Breast epithelium (tissue), 4 donors: ENCODE measurements at regions not wholly inside any gene's neighbourhood (a gene's known extent, or its start where the extent isn't known, plus 50 kb on each side); places are given as distances from the start of the nearest gene placed in this dataset.

Experiments used
- DNase-seq, 2 donors: peaks; one replicate each; pipeline ENCODE4 v3.0.0-alpha.2; 2019; ENCODE audit warnings: low spot score in 2 of 2
- H3K27ac ChIP-seq, 2 donors: fragments of 200-600 bp; sonication (generic) in 1 of 2; one replicate each; pipeline ENCODE4 v1.5.1; 2016 to 2019; ENCODE audit warnings: mild to moderate bottlenecking in 1 of 2
- H3K27me3 ChIP-seq, 2 donors: fragments of 200-600 bp; sonication (generic) in 1 of 2; one replicate each; pipeline versions ENCODE4 v1.5.1 to v1.6.0; 2017 to 2019; ENCODE audit warnings: control low read depth in 1 of 2, mild to moderate bottlenecking in 1 of 2
- H3K36me3 ChIP-seq: fragments of 200-600 bp; one replicate; pipeline ENCODE4 v1.5.1; 2019
- H3K4me1 ChIP-seq, 2 donors: fragments of 200-600 bp; sonication (generic); one replicate each; pipeline ENCODE4 v1.5.1; 2016 to 2019; ENCODE audit warnings: control low read depth in 1 of 2
- H3K4me3 ChIP-seq, 3 donors: fragments of 200-600 bp; sonication (generic); 1 replicate in 2 of 3; 2 replicates in 1 of 3; pipeline ENCODE4 v1.5.1; 2016 to 2019; ENCODE audit warnings: mild to moderate bottlenecking in 3 of 3, moderate library complexity in 2 of 3
- H3K9me3 ChIP-seq, 2 donors: fragments of 200-600 bp; sonication (generic) in 1 of 2; one replicate each; pipeline ENCODE4 v1.5.1; 2016 to 2019; ENCODE audit warnings: control low read depth in 1 of 2
- CTCF ChIP-seq, 3 donors: fragments of 450-650 bp; IDR thresholded peaks; one replicate each; pipeline ENCODE4 v1.5.1; 2016 to 2017; ENCODE audit warnings: antibody characterized with exemption in 3 of 3, mild to moderate bottlenecking in 3 of 3, moderate library complexity in 3 of 3
- POLR2A ChIP-seq: fragments of 450-650 bp; IDR thresholded peaks from one replicate; pipeline ENCODE4 v1.6.1; 2016; ENCODE audit warnings: antibody characterized with exemption, mild to moderate bottlenecking, moderate library complexity
- POLR2AphosphoS5 ChIP-seq, 3 donors: sonication (generic); formaldehyde crosslinking; IDR thresholded peaks; one replicate each; pipeline ENCODE4 v1.6.1; 2017; ENCODE audit warnings: antibody characterized with exemption in 3 of 3
- intact Hi-C: fragments of 100-400 bp; cut with DNase I; formaldehyde crosslinking; loops from one replicate; pipeline ENCODE4 v1.15.1; 2023; ENCODE audit warnings: low total_unique reads

GRCh38 chr5:166979307-166979895 is 1312.0 kb upstream of the WWC1 start:
- no peaks in the 10 kb centered on the region for H3K9me3 ChIP-seq
- H3K27ac ChIP-seq, result no peak overlapping the region
- TF ChIP-seq CTCF (IDR thresholded peaks at IDR 0.05) (no peak), POLR2A (no peak), POLR2AphosphoS5 (IDR thresholded peaks at IDR 0.05) (no peak)
- H3K4me1 ChIP-seq, result peaks cover 0 to 8% of the 10 kb centered on the region in 2 donors
- no peak for DNase-seq
- peak overlapping the region; percentile 43 to 62 (median 48) for H3K4me3 ChIP-seq
- no peaks in the 10 kb centered on the region for H3K36me3 ChIP-seq
- peaks cover 0 to 21% of the 10 kb centered on the region in 2 donors for H3K27me3 ChIP-seq
- intact Hi-C loops, result no loop called here

GRCh38 chr5:166980666-166981065 is 1310.8 kb upstream of the WWC1 start:
- Histone ChIP-seq H3K4me3 (no peak overlapping the region), H3K27me3 (peaks cover 0 to 21% of the 10 kb centered on the region in 2 donors), H3K27ac (no peak overlapping the region), H3K4me1 (peaks cover 0 to 8% of the 10 kb centered on the region in 2 donors), H3K36me3 (no peaks in the 10 kb centered on the region), H3K9me3 (no peaks in the 10 kb centered on the region)
- TF ChIP-seq POLR2AphosphoS5 (IDR thresholded peaks at IDR 0.05) (no peak), CTCF (IDR thresholded peaks at IDR 0.05) (no peak), POLR2A (no peak)
- DNase-seq, result no peak
- intact Hi-C loops, result no loop called here

- H3K27ac ChIP-seq, result no peak overlapping the region
Measured at GRCh38 chr5:166982226-166982625, 1309.2 kb upstream of the WWC1 start.

GRCh38 chr5:166991601-166992000 is 1299.8 kb upstream of the WWC1 start:
- H3K9me3 ChIP-seq, result no peaks in the 10 kb centered on the region
- no peaks in the 10 kb centered on the region for H3K36me3 ChIP-seq
- H3K27me3 ChIP-seq, result no peaks in the 10 kb centered on the region
- intact Hi-C loops, result no loop called here
- no peak overlapping the region for H3K4me3 ChIP-seq
- no peak for TF ChIP-seq POLR2AphosphoS5 (IDR thresholded peaks at IDR 0.05)
- no peak for TF ChIP-seq CTCF (IDR thresholded peaks at IDR 0.05)
- no peak for TF ChIP-seq POLR2A
- no peak overlapping the region for H3K27ac ChIP-seq
- no peaks in the 10 kb centered on the region for H3K4me1 ChIP-seq
- no peak for DNase-seq

More at GRCh38 chr5:166982226-166982625, 1309.2 kb upstream of the WWC1 start:
- TF ChIP-seq CTCF (IDR thresholded peaks at IDR 0.05), result no peak
- TF ChIP-seq POLR2A, result no peak
- TF ChIP-seq POLR2AphosphoS5 (IDR thresholded peaks at IDR 0.05), result no peak
- Histone ChIP-seq H3K9me3 (no peaks in the 10 kb centered on the region), H3K27me3 (peaks cover 0 to 21% of the 10 kb centered on the region in 2 donors), H3K4me1 (peaks cover 0 to 8% of the 10 kb centered on the region in 2 donors), H3K36me3 (no peaks in the 10 kb centered on the region), H3K4me3 (no peak overlapping the region)
- intact Hi-C loops, result no loop called here
- DNase-seq, result no peak

GRCh38 chr5:166992108-166992507 is 1299.3 kb upstream of the WWC1 start:
- Histone ChIP-seq H3K4me1 (no peaks in the 10 kb centered on the region), H3K27me3 (no peaks in the 10 kb centered on the region), H3K27ac (no peak overlapping the region), H3K9me3 (no peaks in the 10 kb centered on the region), H3K4me3 (no peak overlapping the region), H3K36me3 (no peaks in the 10 kb centered on the region)
- intact Hi-C loops, result no loop called here
- DNase-seq, result no peak
- TF ChIP-seq POLR2A, result no peak
- no peak for TF ChIP-seq CTCF (IDR thresholded peaks at IDR 0.05)
- no peak for TF ChIP-seq POLR2AphosphoS5 (IDR thresholded peaks at IDR 0.05)
